GM23248 (cell line): ENCODE measurements at regions not wholly inside any gene's neighbourhood (a gene's known extent, or its start where the extent isn't known, plus 50 kb on each side); places are given as distances from the start of the nearest gene placed in this dataset.

Source experiments
- DNase-seq: peaks from one replicate; pipeline ENCODE4 v3.0.0-alpha.2; 2015
- H2AFZ ChIP-seq: fragments of 200-600 bp; sonication (generic); 2 replicates; pipeline ENCODE4 v1.6.1; 2016; ENCODE audit warnings: antibody characterized with exemption
- H3F3A ChIP-seq: fragments of 200-600 bp; sonication (generic); 2 replicates; pipeline ENCODE4 v1.6.1; 2016; ENCODE audit warnings: mild to moderate bottlenecking, antibody characterized with exemption, mixed run types; ENCODE audit not compliant: insufficient read depth
- H3K27ac ChIP-seq: fragments of 200-600 bp; sonication (generic); 2 replicates; pipeline ENCODE4 v1.5.1; 2016; ENCODE audit warnings: mild to moderate bottlenecking
- H3K27me3 ChIP-seq: fragments of 200-600 bp; sonication (generic); replicated peaks from 2 replicates; pipeline ENCODE4 v1.6.1; 2016; ENCODE audit warnings: mild to moderate bottlenecking; ENCODE audit not compliant: insufficient read depth
- H3K36me3 ChIP-seq: fragments of 200-600 bp; sonication (generic); 2 replicates; pipeline ENCODE4 v1.6.1; 2016; ENCODE audit warnings: low read depth, mild to moderate bottlenecking
- H3K4me1 ChIP-seq: fragments of 200-600 bp; sonication (generic); 2 replicates; pipeline ENCODE4 v1.6.1; 2016; ENCODE audit warnings: mild to moderate bottlenecking; ENCODE audit not compliant: insufficient read depth
- H3K4me2 ChIP-seq: fragments of 200-600 bp; sonication (generic); one replicate; pipeline ENCODE4 v1.6.1; 2016; ENCODE audit warnings: mild to moderate bottlenecking; ENCODE audit not compliant: unreplicated experiment
- H3K4me3 ChIP-seq: fragments of 200-600 bp; sonication (generic); 2 replicates; pipeline ENCODE4 v1.5.1; 2016; ENCODE audit warnings: mild to moderate bottlenecking
- H3K79me2 ChIP-seq: fragments of 200-600 bp; sonication (generic); 2 replicates; pipeline ENCODE4 v1.6.1; 2016; ENCODE audit warnings: mild to moderate bottlenecking; ENCODE audit not compliant: insufficient read depth
- H3K9ac ChIP-seq: fragments of 200-600 bp; sonication (generic); 2 replicates; pipeline ENCODE4 v1.6.1; 2016; ENCODE audit warnings: mild to moderate bottlenecking
- H3K9me2 ChIP-seq: fragments of 200-600 bp; sonication (generic); 2 replicates; pipeline ENCODE4 v1.6.1; 2016; ENCODE audit warnings: mixed run types, mild to moderate bottlenecking, moderate library complexity; ENCODE audit not compliant: insufficient read depth
- H3K9me3 ChIP-seq: fragments of 200-600 bp; sonication (generic); one replicate; pipeline ENCODE4 v1.6.1; 2017; ENCODE audit warnings: low read depth
- H4K20me1 ChIP-seq: fragments of 200-600 bp; sonication (generic); 2 replicates; pipeline ENCODE4 v1.6.0; 2016; ENCODE audit not compliant: insufficient read depth
- EZH2 ChIP-seq: fragments of 200-600 bp; sonication (generic); IDR thresholded peaks from 2 replicates; pipeline ENCODE4 v1.6.1; 2018; ENCODE audit warnings: antibody characterized with exemption, mild to moderate bottlenecking; ENCODE audit not compliant: insufficient read depth, poor library complexity, severe bottlenecking
- EZH2phosphoT487 ChIP-seq: fragments of 200-600 bp; sonication (generic); IDR thresholded peaks from 2 replicates; pipeline ENCODE4 v1.6.1; 2018; ENCODE audit warnings: antibody characterized with exemption, moderate library complexity, mild to moderate bottlenecking, low read depth; ENCODE audit not compliant: insufficient read depth
- WGBS, 2 experiments: methylation state at CpG; one replicate each; pipeline ENCODE4 v1.1.6; 2015 to 2017; ENCODE audit warnings: low lambda C conversion rate in 2 of 2, low coverage in 1 of 2; ENCODE audit errors: missing lambda C conversion rate in 2 of 2; 5-methylcytosine and 5-hydroxymethylcytosine counted together
- in situ Hi-C: fragments of 300-500 bp; cut with MboI; formaldehyde crosslinking; loops from 2 replicates; pipeline ENCODE4 v1.15.0; 2020

GRCh38 chr2:5885451-5886173 lies 193.4 kb downstream of the SOX11 start:
- TF ChIP-seq EZH2phosphoT487, result no peak
- TF ChIP-seq EZH2, result no peak
- Histone ChIP-seq H3K9ac (no peak overlapping the region), H3K79me2 (no peaks in the 10 kb centered on the region), H4K20me1 (no peaks in the 10 kb centered on the region), H3K4me3 (no peak overlapping the region), H3K4me2 (no peak overlapping the region), H3K4me1 (no peaks in the 10 kb centered on the region), H3K9me2 (no peaks in the 10 kb centered on the region), H2AFZ (no peak overlapping the region), H3K9me3 (no peaks in the 10 kb centered on the region), H3K36me3 (no peaks in the 10 kb centered on the region), H3F3A (no peaks in the 10 kb centered on the region), H3K27ac (no peak overlapping the region), H3K27me3 (no peaks in the 10 kb centered on the region)
- in situ Hi-C loops, result no loop called here
- WGBS, 2 experiments, result 30 to 33% methylated on average over 5 of the region's 5 CpGs
- DNase-seq, result no peak

DNA sequence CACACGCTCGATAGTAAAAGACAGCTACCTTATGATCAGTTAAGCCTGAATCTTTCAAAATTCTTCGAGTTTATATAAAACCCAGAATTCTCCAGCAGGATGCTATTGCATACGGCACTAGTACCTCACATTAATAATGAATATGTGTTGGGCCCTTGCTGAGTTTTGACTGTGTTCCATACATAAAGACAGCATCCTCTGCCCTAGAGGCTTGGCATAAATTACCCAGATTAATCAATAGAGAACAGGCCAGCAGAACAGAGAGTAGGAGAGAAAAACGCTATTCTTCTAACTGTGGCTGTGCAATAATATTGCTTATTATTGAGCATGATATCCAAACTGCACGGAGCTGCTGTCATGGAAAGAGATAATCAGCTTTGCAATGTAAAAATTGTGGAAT lies 194.3 kb downstream of the SOX11 start:
- no peak overlapping the region for H3K27ac ChIP-seq

GRCh38 chr2:5888126-5888525 lies 195.9 kb downstream of the SOX11 start:
- TF ChIP-seq EZH2phosphoT487, result no peak
- no peak for TF ChIP-seq EZH2
- in situ Hi-C loops, result no loop called here
- H3K27me3 ChIP-seq, result no peaks in the 10 kb centered on the region
- no peak for DNase-seq
- no peak overlapping the region for H3K4me2 ChIP-seq
- H3K4me3 ChIP-seq, result no peak overlapping the region
- H3F3A ChIP-seq, result no peaks in the 10 kb centered on the region
- no peaks in the 10 kb centered on the region for H3K9me2 ChIP-seq
- H3K4me1 ChIP-seq, result no peaks in the 10 kb centered on the region
- H3K36me3 ChIP-seq, result no peaks in the 10 kb centered on the region
- H4K20me1 ChIP-seq, result no peaks in the 10 kb centered on the region
- 0 to 6% methylated on average over 1 of the region's 1 CpG for WGBS, 2 experiments
- no peak overlapping the region for H2AFZ ChIP-seq
- no peaks in the 10 kb centered on the region for H3K79me2 ChIP-seq
- H3K9me3 ChIP-seq, result no peaks in the 10 kb centered on the region
- no peak overlapping the region for H3K9ac ChIP-seq
- no peak overlapping the region for H3K27ac ChIP-seq

More for the DNA sequence above, 194.3 kb downstream of the SOX11 start:
- no peak for DNase-seq
- Histone ChIP-seq H3K79me2 (no peaks in the 10 kb centered on the region), H3K36me3 (no peaks in the 10 kb centered on the region), H3K4me3 (no peak overlapping the region), H3K9me3 (no peaks in the 10 kb centered on the region), H3K27me3 (no peaks in the 10 kb centered on the region), H2AFZ (no peak overlapping the region), H3K4me2 (no peak overlapping the region), H3K9me2 (no peaks in the 10 kb centered on the region), H3K4me1 (no peaks in the 10 kb centered on the region), H3K9ac (no peak overlapping the region), H3F3A (no peaks in the 10 kb centered on the region), H4K20me1 (no peaks in the 10 kb centered on the region)
- TF ChIP-seq EZH2, result no peak
- no peak for TF ChIP-seq EZH2phosphoT487
- in situ Hi-C loops, result no loop called here
- 44% methylated on average over 6 of the region's 6 CpGs for WGBS, 2 experiments

DNA sequence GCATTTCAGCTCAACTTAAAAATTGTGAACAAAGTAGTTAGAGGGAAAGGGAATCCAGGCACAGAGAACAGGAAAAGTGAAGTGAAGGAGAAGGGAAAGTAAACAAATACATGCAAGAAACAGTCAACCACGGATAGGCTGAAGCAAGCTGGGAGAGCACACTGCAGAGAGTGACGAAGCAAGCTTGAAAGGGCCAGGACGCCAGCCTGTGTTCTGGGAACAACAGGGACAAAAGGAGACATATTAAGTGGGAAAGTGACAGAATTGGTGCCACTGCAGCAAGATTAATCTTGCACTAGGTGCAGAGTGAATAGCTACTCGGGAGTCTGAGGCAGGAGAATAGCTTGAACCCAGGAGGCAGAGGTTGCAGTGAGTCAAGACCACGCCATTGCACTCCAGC lies 197.3 kb downstream of the SOX11 start:
- H3K27ac ChIP-seq, result no peak overlapping the region
- H4K20me1 ChIP-seq, result no peaks in the 10 kb centered on the region
- no peaks in the 10 kb centered on the region for H3K27me3 ChIP-seq
- in situ Hi-C loops, result no loop called here
- no peaks in the 10 kb centered on the region for H3F3A ChIP-seq
- H3K4me2 ChIP-seq, result no peak overlapping the region
- TF ChIP-seq EZH2 (no peak), EZH2phosphoT487 (no peak)
- no peaks in the 10 kb centered on the region for H3K4me1 ChIP-seq
- WGBS, 2 experiments, result 7 to 8% methylated on average over 5 of the region's 5 CpGs
- no peaks in the 10 kb centered on the region for H3K9me2 ChIP-seq
- H2AFZ ChIP-seq, result no peak overlapping the region
- no peaks in the 10 kb centered on the region for H3K79me2 ChIP-seq
- no peak overlapping the region for H3K4me3 ChIP-seq
- no peaks in the 10 kb centered on the region for H3K9me3 ChIP-seq
- no peaks in the 10 kb centered on the region for H3K36me3 ChIP-seq
- no peak overlapping the region for H3K9ac ChIP-seq
- no peak for DNase-seq
